ENCODE measurements at regions not wholly inside any gene's neighbourhood (a gene's known extent, or its start where the extent isn't known, plus 50 kb on each side); places are given as distances from the start of the nearest gene placed in this dataset.

DNA sequence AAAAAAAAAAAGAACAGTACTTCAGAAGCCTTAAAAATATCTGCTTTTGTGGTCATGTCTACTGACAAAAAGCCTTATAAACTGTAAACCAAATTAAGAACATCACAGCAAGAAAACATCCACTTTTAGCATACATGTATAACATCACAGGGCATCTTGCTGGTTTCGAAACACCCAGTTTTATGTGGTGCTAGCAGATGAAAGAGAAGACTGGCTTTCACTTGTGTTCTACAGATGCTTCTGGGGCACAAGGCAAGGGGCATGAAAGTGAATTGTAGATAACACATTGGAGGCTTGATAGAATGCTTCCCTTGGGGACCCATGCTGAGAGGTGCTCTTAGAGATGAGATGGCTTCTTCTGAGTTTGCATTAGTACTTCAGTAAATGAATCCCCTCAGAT is 543.7 kb upstream of the PKN2 start:
- ATAC-seq (ENCODE audit: low FRiP score in 2 of 2) (no peak), DNase-seq (no peak)
- Histone ChIP-seq H3K27ac (no peak overlapping the region), H3K27me3 (no peaks in the 10 kb centered on the region), H3K9me3 (no peaks in the 10 kb centered on the region), H3K36me3 (no peaks in the 10 kb centered on the region), H3K4me3 (no peak overlapping the region), H3K4me1 (no peaks in the 10 kb centered on the region)
- TF ChIP-seq POLR2A (IDR thresholded peaks at IDR 0.05) = no peak
- no peak for TF ChIP-seq POLR2AphosphoS5 (IDR thresholded peaks at IDR 0.05)
- TF ChIP-seq EP300 (IDR thresholded peaks at IDR 0.05) = no peak
- TF ChIP-seq, protein P1, sequence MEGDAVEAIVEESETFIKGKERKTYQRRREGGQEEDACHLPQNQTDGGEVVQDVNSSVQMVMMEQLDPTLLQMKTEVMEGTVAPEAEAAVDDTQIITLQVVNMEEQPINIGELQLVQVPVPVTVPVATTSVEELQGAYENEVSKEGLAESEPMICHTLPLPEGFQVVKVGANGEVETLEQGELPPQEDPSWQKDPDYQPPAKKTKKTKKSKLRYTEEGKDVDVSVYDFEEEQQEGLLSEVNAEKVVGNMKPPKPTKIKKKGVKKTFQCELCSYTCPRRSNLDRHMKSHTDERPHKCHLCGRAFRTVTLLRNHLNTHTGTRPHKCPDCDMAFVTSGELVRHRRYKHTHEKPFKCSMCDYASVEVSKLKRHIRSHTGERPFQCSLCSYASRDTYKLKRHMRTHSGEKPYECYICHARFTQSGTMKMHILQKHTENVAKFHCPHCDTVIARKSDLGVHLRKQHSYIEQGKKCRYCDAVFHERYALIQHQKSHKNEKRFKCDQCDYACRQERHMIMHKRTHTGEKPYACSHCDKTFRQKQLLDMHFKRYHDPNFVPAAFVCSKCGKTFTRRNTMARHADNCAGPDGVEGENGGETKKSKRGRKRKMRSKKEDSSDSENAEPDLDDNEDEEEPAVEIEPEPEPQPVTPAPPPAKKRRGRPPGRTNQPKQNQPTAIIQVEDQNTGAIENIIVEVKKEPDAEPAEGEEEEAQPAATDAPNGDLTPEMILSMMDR (IDR thresholded peaks at IDR 0.05) = no peak
- WGBS, 2 donors = 83 to 93% methylated on average over 1 of the region's 1 CpG

GRCh38 chr1:88141499-88142074 is 542.5 kb upstream of the PKN2 start:
- Histone ChIP-seq H3K36me3 (no peaks in the 10 kb centered on the region), H3K9me3 (no peaks in the 10 kb centered on the region), H3K4me3 (no peak overlapping the region), H3K4me1 (no peaks in the 10 kb centered on the region), H3K27me3 (no peaks in the 10 kb centered on the region), H3K27ac (no peak overlapping the region)
- WGBS, 2 donors = 56 to 62% methylated on average over 6 of the region's 6 CpGs
- ATAC-seq (ENCODE audit: low FRiP score in 2 of 2) (no peak), DNase-seq (no peak)
- TF ChIP-seq POLR2A (IDR thresholded peaks at IDR 0.05) = no peak
- TF ChIP-seq POLR2AphosphoS5 (IDR thresholded peaks at IDR 0.05) = no peak
- TF ChIP-seq, protein P1 (IDR thresholded peaks at IDR 0.05) = no peak
- TF ChIP-seq EP300 (IDR thresholded peaks at IDR 0.05) = no peak

DNA sequence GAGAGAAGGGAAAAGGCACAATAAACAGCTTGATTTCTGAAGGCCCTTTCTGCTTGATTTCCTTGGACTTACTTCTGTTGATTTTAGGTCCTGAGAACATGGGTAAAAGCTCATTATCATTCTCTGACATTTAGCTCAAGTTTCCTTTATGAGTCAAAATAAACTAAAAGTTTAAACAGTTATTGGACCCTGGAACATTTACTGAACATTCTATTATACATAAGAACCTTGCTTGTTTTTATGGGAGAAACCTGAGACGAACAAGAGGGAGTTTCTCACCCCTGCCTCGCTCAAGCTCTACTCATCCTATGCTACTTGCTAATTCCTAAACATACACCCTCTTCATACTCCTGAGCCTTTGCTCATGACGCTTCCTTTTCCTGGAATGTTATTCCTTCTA is 538.3 kb upstream of the PKN2 start:
- Histone ChIP-seq H3K27me3 (no peaks in the 10 kb centered on the region), H3K4me3 (no peak overlapping the region), H3K4me1 (no peaks in the 10 kb centered on the region), H3K27ac (no peak overlapping the region), H3K9me3 (no peaks in the 10 kb centered on the region), H3K36me3 (no peaks in the 10 kb centered on the region)
- DNase-seq = no peak
- TF ChIP-seq POLR2A (IDR thresholded peaks at IDR 0.05) = no peak
- no peak for TF ChIP-seq POLR2AphosphoS5 (IDR thresholded peaks at IDR 0.05)
- no peak for TF ChIP-seq EP300 (IDR thresholded peaks at IDR 0.05)
- TF ChIP-seq, protein P1 (IDR thresholded peaks at IDR 0.05) = no peak
- 70 to 83% methylated on average over 3 of the region's 3 CpGs for WGBS, 2 donors
- ATAC-seq (ENCODE audit: low FRiP score in 2 of 2) = no peak

DNA sequence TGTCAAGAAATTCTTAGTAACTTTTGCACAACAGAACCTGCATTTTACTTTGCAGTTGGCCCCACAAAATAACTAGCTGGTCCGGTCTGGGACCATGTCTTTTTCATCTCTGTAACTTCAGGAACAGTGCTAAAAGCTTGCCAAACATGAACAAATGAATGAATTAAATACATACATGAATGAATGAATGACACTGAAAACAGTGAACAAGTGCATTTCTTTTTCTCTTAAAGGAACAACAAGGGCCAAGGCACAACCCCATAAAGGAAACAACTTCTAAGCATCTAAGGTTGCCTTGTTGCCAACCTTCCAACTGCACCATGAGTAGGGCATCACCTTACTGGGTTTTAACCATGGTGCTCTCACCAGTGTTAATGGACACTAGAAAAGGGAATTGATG is 534.4 kb upstream of the PKN2 start:
- H3K27me3 ChIP-seq = no peaks in the 10 kb centered on the region
- H3K4me3 ChIP-seq = no peak overlapping the region
- DNase-seq = no peak
- TF ChIP-seq EP300 (IDR thresholded peaks at IDR 0.05) (no peak), POLR2AphosphoS5 (IDR thresholded peaks at IDR 0.05) (no peak), POLR2A (IDR thresholded peaks at IDR 0.05) (no peak)
- TF ChIP-seq, protein P1 (IDR thresholded peaks at IDR 0.05) = no peak
- H3K27ac ChIP-seq = no peak overlapping the region
- no peaks in the 10 kb centered on the region for H3K36me3 ChIP-seq
- no peaks in the 10 kb centered on the region for H3K9me3 ChIP-seq
- no peaks in the 10 kb centered on the region for H3K4me1 ChIP-seq
- 95 to 100% methylated on average over 1 of the region's 1 CpG for WGBS, 2 donors
- ATAC-seq (ENCODE audit: low FRiP score in 2 of 2) = no peak

DNA sequence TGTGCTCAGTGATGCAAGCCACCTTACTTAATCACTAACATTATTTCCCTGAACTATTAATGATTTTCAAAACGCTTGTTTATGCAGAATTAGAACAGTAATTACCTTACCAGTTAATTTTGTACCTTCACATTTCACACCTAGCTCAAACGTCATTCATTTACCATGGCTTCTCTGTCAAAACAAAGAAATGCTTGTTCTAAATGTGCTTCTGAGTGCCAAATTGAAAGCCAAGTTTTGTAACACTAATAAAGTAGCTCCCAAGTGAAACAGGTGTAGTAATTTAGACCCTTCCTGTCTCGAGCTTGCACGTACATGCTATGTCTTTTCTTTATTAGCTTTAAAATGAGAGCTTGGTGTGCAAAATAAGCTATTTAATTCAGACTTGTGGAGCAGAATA is 533.7 kb upstream of the PKN2 start:
- H3K36me3 ChIP-seq = no peaks in the 10 kb centered on the region
- ATAC-seq (ENCODE audit: low FRiP score in 2 of 2) (no peak), DNase-seq (no peak)
- H3K4me3 ChIP-seq = no peak overlapping the region
- no peaks in the 10 kb centered on the region for H3K27me3 ChIP-seq
- TF ChIP-seq EP300 (IDR thresholded peaks at IDR 0.05) (no peak), POLR2A (IDR thresholded peaks at IDR 0.05) (no peak), POLR2AphosphoS5 (IDR thresholded peaks at IDR 0.05) (no peak)
- TF ChIP-seq, protein P1 (IDR thresholded peaks at IDR 0.05) = no peak
- WGBS, 2 donors = 57 to 74% methylated on average over 4 of the region's 4 CpGs
- H3K27ac ChIP-seq = no peak overlapping the region
- H3K4me1 ChIP-seq = no peaks in the 10 kb centered on the region
- no peaks in the 10 kb centered on the region for H3K9me3 ChIP-seq
